Left ventricle myocardium superior (tissue), 1 donor: ENCODE measurements at regions not wholly inside any gene's neighbourhood (a gene's known extent, or its start where the extent isn't known, plus 50 kb on each side); places are given as distances from the start of the nearest gene placed in this dataset.
"Not testable (repeated sequence)": the region's sequence is repeated elsewhere in the genome, so short reads cannot be mapped to it uniquely, and the experiment has no call there.

Experiments
- ATAC-seq: fragments of 200-7000 bp; cut with Tn5 transposase; one replicate; pipeline ENCODE4 v1.9.1; 2020; ENCODE audit warnings: mild to moderate bottlenecking, moderate library complexity
- DNase-seq: peaks from one replicate; pipeline ENCODE4 v3.0.0-alpha.2; 2020
- intact Hi-C: fragments of 100-400 bp; cut with micrococcal nuclease; formaldehyde crosslinking; loops from one replicate; pipeline ENCODE4 v1.11.0; 2022
- donor health status: DM: no; HTN: yes; CAD: no; lungs with severe emphysema.

DNA sequence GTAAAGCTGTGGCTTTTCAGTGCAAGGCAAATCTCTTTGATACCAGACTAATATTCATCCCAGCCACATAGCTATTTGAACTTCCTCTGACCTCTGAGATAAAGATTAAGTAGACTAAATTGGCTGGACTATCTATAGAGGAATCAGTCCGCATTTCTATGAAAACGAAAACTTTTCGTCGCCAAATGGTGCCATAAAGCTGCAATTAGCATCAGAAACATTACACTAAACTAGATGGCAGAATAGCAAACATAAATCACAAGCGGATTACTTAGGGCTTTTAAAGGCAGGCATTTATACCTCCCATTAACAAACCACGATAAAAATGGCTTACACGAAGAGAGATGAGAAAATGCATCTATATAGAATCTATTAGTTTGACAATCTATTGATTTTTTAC is 1009.7 kb upstream of the CDH6 start:
- no peak for DNase-seq
- intact Hi-C loops, result no loop called here
- ATAC-seq, result no peak

DNA sequence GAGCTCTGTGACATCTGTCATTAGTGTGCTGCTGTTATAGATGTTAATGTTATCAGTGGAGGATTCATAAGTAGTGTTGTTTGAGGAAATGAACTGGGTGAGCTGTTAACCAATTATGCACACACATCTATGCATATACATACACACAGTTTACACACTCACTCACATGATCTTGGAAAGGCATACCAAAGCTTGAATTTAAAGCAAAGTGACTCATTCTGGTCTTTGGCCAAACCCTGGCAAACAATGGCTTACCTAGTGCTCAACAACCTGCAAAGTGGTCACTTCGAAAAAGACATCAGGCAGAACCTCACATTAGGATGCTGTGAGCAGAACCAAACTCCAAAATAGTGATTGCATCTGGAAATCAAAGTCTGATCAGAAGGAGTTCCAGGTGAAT is 1037.3 kb upstream of the CDH6 start:
- ATAC-seq (no peak), DNase-seq (no peak)
- intact Hi-C loops, result no loop called here

DNA sequence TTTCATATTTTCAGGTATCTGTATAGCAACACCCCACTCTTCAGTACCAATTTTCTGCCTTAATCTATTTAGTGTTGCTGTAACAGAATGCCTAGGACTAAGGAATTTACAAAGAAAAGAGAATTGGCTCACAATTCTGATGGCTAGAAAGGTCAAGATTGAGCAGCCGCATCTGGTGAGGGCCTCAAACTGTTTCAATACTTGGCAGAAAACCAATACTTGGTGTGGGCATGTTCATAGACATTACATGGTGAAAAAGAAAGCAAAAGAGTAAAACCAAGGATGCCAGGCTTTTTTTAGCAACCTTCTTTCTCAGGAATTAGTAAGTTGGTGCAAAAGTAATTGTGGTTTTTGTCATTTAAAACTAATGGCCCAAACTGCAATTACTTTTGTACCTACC is 1041.1 kb upstream of the CDH6 start:
- intact Hi-C loops, result no loop called here
- ATAC-seq, result no peak
- no peak for DNase-seq

DNA sequence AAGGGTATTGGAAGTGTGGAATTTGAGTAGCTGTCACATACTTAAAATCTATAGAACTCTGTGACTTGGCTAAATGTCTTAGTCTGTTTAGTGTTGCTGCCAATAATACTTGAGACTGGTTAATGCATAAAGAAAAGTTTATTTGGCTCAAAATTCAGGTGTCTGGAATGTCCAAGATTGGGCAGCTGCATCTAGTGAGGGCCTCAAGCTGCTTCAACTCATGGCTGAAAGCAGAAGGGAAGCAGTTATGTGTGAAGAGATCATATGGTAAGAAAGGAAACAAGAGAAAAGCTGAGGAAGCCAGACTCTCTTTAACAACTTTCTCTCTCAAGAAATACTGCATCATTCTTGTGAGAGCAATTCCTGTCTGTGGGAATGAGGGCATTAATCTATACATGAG is 1043.3 kb upstream of the CDH6 start:
- ATAC-seq (no peak), DNase-seq (no peak)
- intact Hi-C loops, result no loop called here

DNA sequence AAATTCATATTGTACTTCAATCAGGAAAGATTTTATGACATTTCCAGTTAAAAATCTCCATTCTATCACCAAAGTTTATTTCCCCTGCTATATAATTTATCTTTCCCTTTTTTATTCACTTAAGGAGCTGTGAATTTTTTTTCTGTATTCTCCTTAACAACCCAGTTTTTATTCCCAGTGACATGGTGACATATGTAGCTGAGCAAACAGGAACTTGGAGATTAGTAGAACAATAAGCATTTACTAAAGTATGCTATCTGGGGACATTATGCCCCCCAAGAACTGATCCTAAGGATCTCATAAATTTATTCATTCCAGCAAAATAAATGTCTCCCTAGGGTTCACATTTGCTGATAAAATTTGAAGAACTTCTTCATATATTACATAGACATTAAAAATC is 1044.0 kb upstream of the CDH6 start:
- intact Hi-C loops, result no loop called here
- DNase-seq (no peak), ATAC-seq (no peak)

DNA sequence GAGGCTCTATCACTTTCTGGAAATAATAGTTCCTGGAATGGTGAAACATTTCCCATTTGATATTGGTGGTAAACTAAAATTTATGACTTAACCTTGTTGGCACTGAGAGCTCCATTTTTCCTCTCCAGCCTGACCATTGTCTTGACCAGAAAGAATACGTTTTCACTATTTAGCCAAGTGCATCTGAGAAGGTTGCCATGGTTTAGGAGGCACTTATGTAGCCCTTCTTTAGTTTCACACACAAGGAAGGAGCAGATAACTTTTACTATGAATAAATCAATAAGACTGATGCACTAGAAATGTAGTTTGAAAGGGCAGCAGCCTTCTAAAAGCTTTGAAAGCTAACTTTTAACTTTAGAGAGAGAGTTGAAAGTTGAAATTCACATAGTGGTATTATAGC is 1045.5 kb upstream of the CDH6 start:
- DNase-seq (no peak), ATAC-seq (no peak)
- intact Hi-C loops, result no loop called here

DNA sequence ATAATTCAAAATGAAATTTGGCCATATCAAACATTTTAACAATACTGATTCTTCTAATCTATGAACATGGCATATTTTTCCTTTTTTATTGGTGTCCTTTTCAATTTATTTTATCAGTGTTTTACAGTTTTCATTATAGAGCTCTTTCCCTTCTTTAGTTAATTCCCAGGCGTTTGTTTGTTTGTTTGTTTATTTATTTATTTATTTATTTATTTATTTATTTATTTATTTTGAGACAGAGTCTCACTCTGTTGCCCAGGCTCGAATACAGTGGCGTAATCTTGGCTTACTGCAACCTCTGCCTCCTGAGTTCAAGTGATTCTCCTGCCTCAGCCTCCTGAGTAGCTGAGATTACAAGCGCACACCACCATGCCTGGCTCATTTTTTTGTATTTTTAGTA is 1049.4 kb upstream of the CDH6 start:
- intact Hi-C loops, ATAC-seq, DNase-seq: not testable (repeated sequence)

DNA sequence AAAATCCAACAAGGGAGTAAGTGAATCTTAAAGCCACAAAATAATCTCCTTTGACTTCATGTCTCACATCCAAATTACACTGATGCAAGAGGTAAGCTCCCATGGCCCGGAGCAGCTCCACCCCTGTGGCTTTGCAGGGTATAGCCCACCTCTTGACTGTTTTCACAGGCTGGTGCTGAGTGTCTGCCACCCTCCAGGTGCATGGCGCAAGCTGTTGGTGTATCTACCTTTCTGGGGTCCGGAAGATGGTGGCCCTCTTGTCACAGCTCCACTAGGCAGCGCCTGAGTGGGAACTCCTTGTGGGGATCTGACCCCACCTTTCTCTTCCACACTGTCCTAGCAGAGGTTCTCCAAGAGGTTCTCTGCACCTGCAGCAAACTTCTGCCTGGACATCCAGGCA is 1051.1 kb upstream of the CDH6 start:
- ATAC-seq, result no peak
- intact Hi-C loops, result no loop called here
- DNase-seq, result no peak

DNA sequence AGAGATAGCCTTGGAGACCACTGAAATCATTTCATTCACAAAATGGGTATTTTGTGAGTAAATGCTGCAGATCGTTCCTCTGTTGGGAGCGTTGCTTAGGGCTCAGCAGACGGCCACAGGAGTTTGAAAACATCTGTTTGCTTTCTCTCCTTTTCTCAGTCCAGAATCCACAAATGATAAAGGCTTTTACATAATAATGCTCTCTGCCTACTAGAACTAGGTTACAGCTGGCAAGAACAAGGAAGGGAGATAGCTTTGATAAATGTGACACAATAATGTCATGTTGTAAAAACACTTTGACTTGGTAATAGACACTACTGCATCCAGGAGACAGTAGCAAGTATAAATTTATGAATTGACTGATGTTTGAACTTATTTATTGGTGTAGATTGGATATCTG is 1072.4 kb upstream of the CDH6 start:
- no peak for DNase-seq
- ATAC-seq, result no peak
- intact Hi-C loops, result no loop called here

DNA sequence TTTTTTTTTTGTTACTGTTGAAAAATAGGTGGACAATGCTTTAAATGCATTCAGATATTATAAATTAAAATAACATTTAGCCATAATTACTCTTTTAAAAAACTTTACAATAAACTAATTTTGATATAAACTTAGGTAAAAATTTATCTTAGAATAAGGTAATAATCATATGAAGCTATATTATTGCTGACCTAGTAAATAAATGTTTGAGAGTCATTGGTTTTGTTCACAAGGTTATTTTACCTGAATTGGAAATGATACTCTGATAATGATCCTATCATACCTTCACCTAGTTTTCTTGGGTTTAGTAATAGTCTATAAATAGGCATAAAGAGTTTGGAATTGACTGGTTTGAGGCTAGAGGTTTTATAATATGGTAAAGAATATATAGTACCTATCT is 1076.4 kb upstream of the CDH6 start:
- no peak for ATAC-seq
- intact Hi-C loops, result no loop called here
- no peak for DNase-seq

DNA sequence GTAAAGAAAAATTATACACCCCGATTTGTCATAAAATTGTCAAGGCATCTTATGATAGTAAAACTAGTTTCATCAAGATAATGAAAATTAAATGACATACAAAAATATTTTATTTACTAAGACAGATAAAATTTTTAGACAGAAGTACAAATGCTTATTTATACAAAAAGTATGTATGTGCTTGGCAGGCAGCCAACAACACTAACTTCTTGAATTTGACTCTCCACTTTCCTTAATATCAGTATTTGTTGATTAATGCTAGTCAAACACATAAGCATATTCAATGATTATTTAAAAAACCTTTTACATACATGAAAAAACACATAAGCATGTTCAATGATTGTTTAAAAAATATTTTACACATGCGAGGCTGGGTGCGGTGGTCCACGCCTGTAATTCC is 1079.9 kb upstream of the CDH6 start:
- DNase-seq (no peak), ATAC-seq (no peak)
- intact Hi-C loops, result no loop called here

DNA sequence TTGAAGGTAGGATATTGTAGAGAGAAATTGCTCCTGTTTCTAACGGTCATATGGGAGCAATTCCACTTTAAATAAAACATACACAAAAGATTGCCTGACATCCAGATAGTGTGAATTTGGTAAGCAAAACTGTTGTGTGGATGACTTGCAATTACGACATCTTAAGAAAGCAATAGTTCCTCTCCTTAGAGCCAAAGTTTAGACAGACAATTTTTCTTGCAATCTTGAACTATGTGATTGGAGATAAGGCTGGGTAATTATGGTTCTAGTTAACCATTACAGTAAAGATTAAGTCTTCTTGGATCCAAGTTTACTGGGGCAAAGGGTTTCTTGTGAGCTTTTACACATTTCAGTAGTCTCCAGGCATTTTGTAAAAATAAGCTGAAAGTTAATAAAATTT is 1080.6 kb upstream of the CDH6 start:
- DNase-seq, result no peak
- intact Hi-C loops, result no loop called here
- ATAC-seq, result no peak

DNA sequence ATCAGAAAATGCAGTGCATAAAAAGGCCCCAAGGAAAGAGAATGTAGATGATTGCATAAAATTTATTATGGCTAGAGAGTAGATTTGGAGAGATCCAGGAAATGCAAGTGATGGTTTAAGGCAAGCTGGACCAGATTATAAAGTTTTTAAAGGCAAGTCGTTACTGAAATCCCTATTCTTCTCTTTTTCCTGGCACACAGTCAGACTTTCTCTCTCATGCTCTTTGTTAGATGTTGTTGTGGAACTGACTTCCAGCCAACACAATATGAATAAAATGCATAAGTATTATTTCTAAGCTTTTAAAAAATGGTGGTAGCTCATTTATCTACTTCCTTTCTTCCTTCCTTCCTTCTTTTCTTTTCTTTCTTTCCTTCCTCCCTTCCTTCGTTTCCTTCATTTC is 1085.4 kb upstream of the CDH6 start:
- DNase-seq (no peak), ATAC-seq (no peak)
- intact Hi-C loops, result no loop called here

DNA sequence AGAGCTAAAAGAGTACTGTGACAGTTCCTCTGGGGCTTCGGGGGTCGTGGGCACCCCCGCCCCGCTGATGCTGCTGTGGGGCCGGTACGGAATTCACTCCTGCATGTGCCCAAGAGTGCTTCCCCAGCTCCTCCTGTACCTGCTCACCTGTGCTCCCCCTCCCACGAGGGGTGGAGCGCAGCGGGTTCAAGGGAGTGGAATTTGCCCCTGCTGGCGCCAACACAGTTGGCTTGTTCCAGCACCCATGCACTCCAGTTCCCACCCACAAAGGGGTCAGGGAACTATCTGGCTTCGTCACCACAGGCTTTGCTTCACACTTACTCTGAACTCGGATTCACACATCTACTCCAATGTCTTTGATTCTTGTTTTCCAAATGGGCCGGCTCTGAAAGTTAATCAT is 1086.9 kb upstream of the CDH6 start:
- DNase-seq, result no peak
- ATAC-seq, result no peak
- intact Hi-C loops, result no loop called here

DNA sequence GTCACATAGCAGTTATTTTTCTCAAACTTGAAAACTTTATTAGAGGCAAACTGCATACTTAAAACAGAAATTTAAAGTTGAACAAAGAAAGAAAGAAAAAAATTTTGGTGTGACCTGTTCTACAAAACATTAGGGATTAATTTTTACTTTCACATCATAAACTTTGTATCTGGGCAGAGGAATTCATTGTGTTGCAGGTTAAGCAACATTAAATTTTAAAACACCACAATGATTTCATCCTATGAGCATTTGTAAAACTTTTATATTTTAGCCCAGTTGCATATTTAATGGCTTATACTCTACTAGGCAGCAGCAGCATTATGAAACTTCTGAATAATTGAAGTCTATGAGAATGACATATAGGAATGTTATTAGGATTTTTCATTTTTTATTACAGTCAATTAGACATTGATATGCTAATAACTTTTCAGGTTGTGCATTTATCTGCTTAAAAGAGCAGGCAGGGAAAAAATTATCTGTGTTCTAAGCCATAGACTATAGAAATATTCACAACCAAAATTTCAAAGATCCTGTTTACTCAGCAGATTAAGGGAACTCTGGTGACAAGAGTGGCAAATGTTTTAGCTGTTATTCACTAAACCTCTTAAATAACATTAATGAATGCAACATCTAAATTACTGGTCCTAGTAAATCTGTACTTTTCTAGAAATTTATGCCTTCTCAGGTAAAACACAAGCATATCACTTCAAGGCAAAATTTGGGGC is 1088.5 kb upstream of the CDH6 start:
- no peak for DNase-seq
- intact Hi-C loops, result no loop called here
- no peak for ATAC-seq

DNA sequence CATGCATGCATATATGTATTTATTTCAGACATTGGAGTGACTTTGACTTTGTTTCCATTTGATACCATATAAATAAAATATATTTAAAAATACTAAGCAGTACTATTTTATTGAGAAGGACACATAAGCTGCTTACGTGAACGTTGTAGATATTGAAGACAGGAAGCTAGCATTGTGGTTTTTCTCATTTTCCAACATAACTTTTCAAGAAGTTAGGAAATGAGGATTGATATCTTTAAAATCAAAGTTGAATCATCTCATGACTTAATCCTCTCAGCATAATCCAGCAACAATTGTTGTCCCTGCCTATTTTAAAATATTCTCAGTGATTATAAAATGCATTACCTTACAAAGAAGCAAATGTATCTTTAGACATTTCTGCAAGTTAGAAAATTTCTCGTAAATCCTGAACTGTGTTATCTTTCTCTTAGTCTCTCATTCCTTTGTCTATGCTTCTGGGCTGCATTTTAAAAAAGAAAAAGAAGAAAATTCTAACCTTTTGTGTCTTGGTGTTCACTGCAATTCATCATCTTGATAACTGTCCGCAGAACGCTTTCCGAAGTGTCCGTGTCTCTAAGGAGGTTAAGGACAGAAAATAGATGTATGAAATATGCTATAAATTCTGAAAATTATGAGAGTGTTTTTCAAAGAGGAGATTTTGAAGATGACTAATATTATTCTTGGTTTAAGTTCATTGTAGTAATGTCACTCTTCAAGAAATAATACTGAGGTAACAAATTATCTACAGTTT is 1089.9 kb upstream of the CDH6 start:
- DNase-seq (no peak), ATAC-seq (no peak)
- intact Hi-C loops, result no loop called here

DNA sequence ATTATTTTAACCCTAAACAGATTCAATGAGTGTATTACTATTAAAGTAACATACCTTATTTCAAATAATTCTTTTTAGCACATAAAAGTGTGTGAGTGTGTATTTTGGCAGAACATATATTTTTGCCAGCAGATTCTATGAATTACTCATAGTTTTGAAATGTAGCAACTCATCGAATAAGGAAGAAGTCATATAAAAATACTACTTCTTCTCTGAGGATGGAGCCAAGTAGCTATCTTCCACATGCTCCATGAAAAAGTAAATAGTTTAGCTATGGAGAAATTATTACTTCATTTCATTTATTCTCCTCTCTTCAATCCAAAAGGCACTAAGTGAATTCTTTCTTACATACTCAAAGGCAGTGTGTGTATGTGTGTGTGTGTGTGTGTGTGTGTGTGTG is 1090.4 kb upstream of the CDH6 start:
- no peak for ATAC-seq
- intact Hi-C loops, result no loop called here
- DNase-seq, result no peak

DNA sequence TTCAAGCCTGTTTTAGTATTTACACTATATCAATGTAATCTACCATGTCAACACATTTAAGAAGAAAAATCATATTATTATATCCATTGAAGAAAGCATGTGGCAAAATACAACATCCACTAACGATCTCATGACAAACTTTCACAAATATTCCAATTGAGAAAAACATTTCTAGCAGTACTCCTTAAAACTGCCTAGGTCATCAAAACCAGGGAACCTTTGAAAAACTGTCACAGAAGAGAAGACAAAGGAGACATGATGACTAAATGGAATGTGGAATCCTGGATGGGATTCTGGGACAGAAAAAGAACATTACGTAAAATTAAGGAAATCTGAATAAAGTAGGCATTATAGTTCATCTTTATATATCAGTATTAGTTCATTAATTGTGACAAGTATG is 1091.3 kb upstream of the CDH6 start:
- DNase-seq, result no peak
- no peak for ATAC-seq
- intact Hi-C loops, result no loop called here

DNA sequence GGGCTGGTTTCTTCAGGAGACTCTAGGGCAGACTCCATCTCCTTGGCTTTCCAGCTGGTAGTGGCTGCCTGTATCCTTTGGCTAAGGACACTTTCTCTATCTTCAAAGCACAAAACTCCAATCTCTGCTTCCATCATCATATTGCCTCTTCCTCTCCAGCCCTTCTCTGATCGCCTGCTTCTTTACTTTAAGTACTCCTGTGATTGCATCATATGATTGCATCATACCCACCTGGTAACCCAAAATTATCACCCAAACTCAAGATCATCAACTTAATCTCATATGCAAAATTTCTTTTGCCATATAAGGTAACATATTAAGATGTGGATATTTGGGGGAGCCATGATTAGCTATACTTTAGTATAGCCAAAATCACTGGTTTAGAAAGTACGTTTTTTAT is 1092.6 kb upstream of the CDH6 start:
- DNase-seq, result no peak
- intact Hi-C loops, result no loop called here
- no peak for ATAC-seq

DNA sequence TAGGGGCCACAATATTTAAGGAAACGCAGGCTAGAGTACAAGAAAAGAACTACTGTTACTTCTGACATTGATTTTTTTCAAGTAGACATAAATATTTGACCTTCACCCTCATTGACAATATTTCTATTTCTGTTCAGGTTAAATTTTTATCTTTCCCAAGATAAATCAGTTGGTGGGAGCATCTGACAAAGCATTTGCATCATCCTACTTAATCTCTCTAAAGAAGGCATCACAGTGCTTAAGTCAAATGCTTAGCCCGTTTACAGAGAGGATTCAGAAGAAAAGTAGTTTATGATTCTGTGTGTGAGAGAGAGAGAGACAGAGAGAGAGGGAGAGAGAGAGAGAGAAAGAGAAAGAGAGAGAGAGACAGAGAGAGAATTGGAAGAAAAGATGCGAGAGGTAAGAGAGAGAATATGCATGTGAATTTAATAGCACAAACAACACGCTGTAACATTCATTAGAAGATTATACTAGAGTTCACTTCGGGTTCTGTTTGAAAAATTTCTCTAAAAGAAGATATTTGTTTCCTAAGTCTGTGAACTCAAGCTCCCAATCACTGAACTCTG is 1093.3 kb upstream of the CDH6 start:
- DNase-seq (no peak), ATAC-seq (no peak)
- intact Hi-C loops, result no loop called here

DNA sequence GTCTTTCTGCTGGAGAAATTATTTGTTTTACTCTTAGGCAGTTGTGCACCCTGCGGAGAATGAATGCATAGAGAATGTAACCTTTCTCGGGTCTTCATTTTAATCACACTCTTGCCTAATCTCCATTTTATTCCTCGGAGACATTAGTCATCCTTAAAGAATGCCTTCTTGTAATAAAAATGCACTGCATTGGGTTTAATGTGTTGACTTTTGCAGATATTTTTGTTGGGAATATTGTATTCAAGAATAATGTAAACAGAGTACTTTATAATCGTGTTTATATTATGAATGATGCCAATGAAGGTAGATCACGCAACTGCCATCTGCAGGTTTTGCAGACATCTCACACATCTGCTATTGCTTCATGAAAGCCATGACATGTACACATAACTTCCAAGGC is 1093.9 kb upstream of the CDH6 start:
- DNase-seq, result no peak
- intact Hi-C loops, result no loop called here
- ATAC-seq, result no peak
